Activated CD4-positive, alpha-beta T cell treated with anti-CD3 and anti-CD28 coated beads, Interleukin-2, amount 10 ng/mL, durations not matched to agents 24 days and 14 days (primary cell): ENCODE measurements at regions not wholly inside any gene's neighbourhood (a gene's known extent, or its start where the extent isn't known, plus 50 kb on each side); places are given as distances from the start of the nearest gene placed in this dataset.

ENCODE experiments used
- DNase-seq: peaks from one replicate; pipeline ENCODE4 v3.0.0; 2022
- H3K27ac Mint-ChIP-seq: one replicate; pipeline ENCODE4 v1.8.0; 2022; ENCODE audit warnings: mild to moderate bottlenecking, mixed read lengths
- H3K27me3 Mint-ChIP-seq: one replicate; pipeline ENCODE4 v1.8.0; 2022; ENCODE audit warnings: mixed read lengths
- H3K36me3 Mint-ChIP-seq: one replicate; pipeline ENCODE4 v1.8.0; 2022; ENCODE audit warnings: low read depth, mild to moderate bottlenecking, mixed read lengths
- H3K4me1 Mint-ChIP-seq: one replicate; pipeline ENCODE4 v1.8.0; 2021; ENCODE audit warnings: mixed read lengths
- H3K4me3 Mint-ChIP-seq: one replicate; pipeline ENCODE4 v1.8.0; 2022; ENCODE audit warnings: mild to moderate bottlenecking, moderate library complexity, mixed read lengths
- H3K9me3 Mint-ChIP-seq: one replicate; pipeline ENCODE4 v1.8.0; 2021; ENCODE audit warnings: mixed read lengths
- intact Hi-C: fragments of 100-400 bp; cut with micrococcal nuclease; formaldehyde crosslinking; loops from one replicate; pipeline ENCODE4 v1.15.1; 2023

- H3K27ac Mint-ChIP-seq: no peak overlapping the region
- intact Hi-C loops: no loop called here
- no peaks in the 10 kb centered on the region for H3K27me3 Mint-ChIP-seq
- H3K4me3 Mint-ChIP-seq: no peak overlapping the region
- no peak for DNase-seq
- no peaks in the 10 kb centered on the region for H3K4me1 Mint-ChIP-seq
- no peaks in the 10 kb centered on the region for H3K9me3 Mint-ChIP-seq
- no peaks in the 10 kb centered on the region for H3K36me3 Mint-ChIP-seq
Measured at GRCh38 chr3:139764936-139765335, 87.2 kb upstream of the NMNAT3 start.

DNA sequence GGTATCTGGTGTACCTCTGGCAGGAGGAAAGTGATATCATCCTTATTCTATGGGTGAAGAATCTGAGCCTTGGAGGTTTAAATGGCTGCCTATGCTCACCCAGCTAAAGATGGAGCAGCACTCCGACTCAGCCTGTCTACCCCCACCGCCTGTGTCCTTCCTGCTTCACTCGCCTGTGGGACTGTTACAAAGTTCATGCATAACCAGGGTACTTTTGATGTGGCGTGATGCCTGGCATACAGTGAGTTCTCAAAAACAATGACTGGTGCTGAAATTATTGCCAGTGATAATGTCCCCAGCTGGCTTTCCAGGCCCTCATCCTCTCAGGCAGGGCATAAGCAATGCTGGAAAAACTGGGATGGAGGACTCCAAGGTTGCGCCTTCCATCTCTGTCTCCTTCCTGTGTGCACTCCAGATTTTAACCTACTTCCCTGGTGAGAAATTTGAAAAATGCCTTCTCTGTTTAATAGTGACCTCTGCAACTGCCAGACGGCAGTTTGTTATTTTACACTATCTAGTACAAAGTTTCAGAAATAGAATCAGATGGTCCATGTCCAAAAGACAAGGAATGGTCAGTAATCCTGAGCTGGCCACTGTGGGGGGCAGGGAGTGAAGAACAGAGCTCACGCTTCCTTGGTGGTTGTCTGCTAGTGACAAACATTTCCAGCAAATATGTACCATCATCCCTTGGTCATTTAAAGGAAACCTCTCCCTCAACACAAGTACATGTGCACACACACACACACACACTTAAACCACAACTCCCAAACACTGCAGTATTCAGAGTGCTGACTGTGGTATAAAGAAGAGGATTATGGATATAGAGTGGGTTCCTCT lies 86.5 kb upstream of the NMNAT3 start:
- Mint-ChIP-seq H3K9me3 (no peaks in the 10 kb centered on the region), H3K4me3 (no peak overlapping the region), H3K4me1 (no peaks in the 10 kb centered on the region), H3K27ac (no peak overlapping the region), H3K27me3 (no peaks in the 10 kb centered on the region), H3K36me3 (no peaks in the 10 kb centered on the region)
- intact Hi-C loops: no loop called here
- DNase-seq: no peak

- intact Hi-C loops: no loop called here
- Mint-ChIP-seq H3K9me3 (no peaks in the 10 kb centered on the region), H3K4me3 (no peak overlapping the region), H3K27me3 (no peaks in the 10 kb centered on the region), H3K4me1 (no peaks in the 10 kb centered on the region), H3K27ac (no peak overlapping the region), H3K36me3 (no peaks in the 10 kb centered on the region)
- DNase-seq: no peak
Measured at GRCh38 chr3:139762302-139762701, 84.5 kb upstream of the NMNAT3 start.

GRCh38 chr3:139759470-139759869 lies 81.7 kb upstream of the NMNAT3 start:
- H3K4me3 Mint-ChIP-seq: no peak overlapping the region
- H3K27me3 Mint-ChIP-seq: no peaks in the 10 kb centered on the region
- no peaks in the 10 kb centered on the region for H3K9me3 Mint-ChIP-seq
- intact Hi-C loops: no loop called here
- H3K36me3 Mint-ChIP-seq: no peaks in the 10 kb centered on the region
- no peak overlapping the region for H3K27ac Mint-ChIP-seq
- no peak for DNase-seq
- no peaks in the 10 kb centered on the region for H3K4me1 Mint-ChIP-seq

DNA sequence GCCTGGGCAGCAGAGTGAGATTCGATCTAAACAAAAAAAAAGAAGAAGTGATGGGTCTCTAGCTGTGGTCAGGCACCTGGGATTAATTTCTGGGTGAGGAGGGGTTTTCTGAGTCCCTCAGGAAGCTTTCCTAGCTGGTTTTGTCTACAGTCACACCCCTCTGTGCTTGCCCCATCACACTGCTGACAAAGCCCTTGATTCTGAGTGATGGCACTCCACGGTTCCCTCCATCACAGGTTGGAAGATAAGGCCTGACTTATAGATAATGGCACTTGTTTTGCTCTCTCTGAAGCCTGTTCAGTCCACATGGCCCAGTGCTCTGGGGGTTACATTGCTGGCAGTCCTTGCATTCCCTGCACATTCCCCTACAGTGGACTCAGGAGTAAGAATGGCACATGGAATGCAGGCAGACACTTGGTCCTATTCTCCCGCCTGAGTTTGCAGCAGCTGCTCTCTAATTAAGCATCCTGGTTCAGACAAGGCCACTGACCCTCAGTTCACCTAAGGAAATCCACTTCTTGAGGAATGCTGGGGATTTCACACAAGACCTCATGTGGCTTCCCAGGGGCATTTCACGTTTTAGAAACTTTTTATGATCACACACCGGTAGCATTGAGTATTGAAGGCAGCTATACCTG lies 81.0 kb upstream of the NMNAT3 start:
- Mint-ChIP-seq H3K27me3 (no peaks in the 10 kb centered on the region), H3K9me3 (no peaks in the 10 kb centered on the region), H3K4me1 (no peaks in the 10 kb centered on the region), H3K27ac (no peak overlapping the region), H3K4me3 (no peak overlapping the region), H3K36me3 (no peaks in the 10 kb centered on the region)
- no peak for DNase-seq
- intact Hi-C loops: no loop called here

- no peak overlapping the region for H3K4me3 Mint-ChIP-seq
- no peaks in the 10 kb centered on the region for H3K27me3 Mint-ChIP-seq
- no peak for DNase-seq
- no peaks in the 10 kb centered on the region for H3K4me1 Mint-ChIP-seq
- no peak overlapping the region for H3K27ac Mint-ChIP-seq
- H3K9me3 Mint-ChIP-seq: no peaks in the 10 kb centered on the region
- intact Hi-C loops: no loop called here
- H3K36me3 Mint-ChIP-seq: no peaks in the 10 kb centered on the region
Measured at GRCh38 chr3:139757448-139758030, 79.8 kb upstream of the NMNAT3 start.

GRCh38 chr3:139756529-139757103 lies 78.8 kb upstream of the NMNAT3 start:
- Mint-ChIP-seq H3K27me3 (no peaks in the 10 kb centered on the region), H3K27ac (no peak overlapping the region), H3K4me3 (no peak overlapping the region), H3K36me3 (no peaks in the 10 kb centered on the region), H3K9me3 (no peaks in the 10 kb centered on the region), H3K4me1 (no peaks in the 10 kb centered on the region)
- intact Hi-C loops: no loop called here
- no peak for DNase-seq

DNA sequence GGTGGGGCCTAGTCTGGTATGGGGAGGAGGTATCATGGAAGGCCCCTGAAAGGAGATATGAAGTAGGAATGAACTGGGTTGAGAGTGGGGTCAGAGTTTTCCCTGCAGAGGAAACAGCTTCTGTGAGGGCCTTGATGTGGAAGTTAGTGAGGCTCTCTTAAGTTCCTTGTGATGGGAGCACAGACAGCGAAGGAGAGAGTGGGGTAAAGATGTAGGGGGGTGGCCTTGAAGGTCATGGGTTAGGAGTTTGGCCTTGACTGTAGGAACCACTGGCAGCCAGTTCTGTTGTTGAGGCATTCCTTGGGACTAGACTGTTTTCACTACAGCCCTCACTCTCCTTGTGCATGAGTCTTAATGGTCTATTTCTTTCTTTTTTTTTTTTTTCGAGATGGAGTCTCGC lies 77.8 kb upstream of the NMNAT3 start:
- Mint-ChIP-seq H3K4me1 (no peaks in the 10 kb centered on the region), H3K27me3 (no peaks in the 10 kb centered on the region)

DNA sequence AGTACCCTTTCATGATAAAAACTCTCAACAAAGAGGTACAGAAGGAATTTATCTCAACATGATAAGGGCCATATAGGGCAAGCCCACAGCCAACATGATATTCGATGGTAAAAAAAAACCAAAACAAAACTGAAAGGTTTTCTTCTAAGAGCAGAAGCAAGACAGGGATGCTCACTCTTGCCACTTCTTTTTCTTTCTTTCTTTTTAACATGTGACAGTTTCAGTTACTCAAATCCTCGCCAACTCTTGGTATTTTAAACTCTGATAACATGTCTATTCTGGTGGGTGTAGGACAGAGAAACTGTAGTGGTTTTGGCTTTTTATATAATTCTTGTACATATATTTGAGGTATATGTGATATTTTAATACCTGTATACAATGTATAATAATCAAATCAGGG lies 74.0 kb upstream of the NMNAT3 start:
- Mint-ChIP-seq H3K4me3 (no peak overlapping the region), H3K27ac (no peak overlapping the region), H3K9me3 (no peaks in the 10 kb centered on the region), H3K36me3 (no peaks in the 10 kb centered on the region), H3K4me1 (no peaks in the 10 kb centered on the region), H3K27me3 (no peaks in the 10 kb centered on the region)
- intact Hi-C loops: no loop called here
- DNase-seq: no peak

More for the DNA sequence above, 77.8 kb upstream of the NMNAT3 start:
- no peak overlapping the region for H3K4me3 Mint-ChIP-seq
- DNase-seq: no peak
- no peaks in the 10 kb centered on the region for H3K9me3 Mint-ChIP-seq
- no peak overlapping the region for H3K27ac Mint-ChIP-seq
- intact Hi-C loops: no loop called here
- no peaks in the 10 kb centered on the region for H3K36me3 Mint-ChIP-seq

DNA sequence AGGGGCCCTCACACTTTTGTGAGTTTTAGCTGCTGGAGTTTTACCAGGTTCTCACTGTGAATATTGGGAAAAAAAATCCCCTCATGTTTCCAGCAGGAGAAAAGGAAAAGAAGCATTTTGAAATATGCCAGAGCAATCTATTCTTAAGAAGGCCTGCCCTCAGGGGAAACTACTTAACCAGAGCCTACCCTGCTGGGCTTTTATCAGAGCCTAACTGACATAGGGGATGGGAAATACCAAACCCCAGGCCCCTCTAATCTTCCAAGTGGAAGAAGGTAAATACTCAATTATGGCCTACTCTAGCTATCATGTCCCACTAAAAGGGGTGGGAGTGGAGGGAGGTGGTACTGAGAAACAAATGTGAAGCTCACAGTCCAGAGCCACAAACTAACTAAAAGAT lies 68.7 kb upstream of the NMNAT3 start:
- H3K4me1 Mint-ChIP-seq: no peaks in the 10 kb centered on the region
- H3K27ac Mint-ChIP-seq: no peak overlapping the region
- H3K4me3 Mint-ChIP-seq: no peak overlapping the region
- H3K9me3 Mint-ChIP-seq: no peaks in the 10 kb centered on the region
- no peaks in the 10 kb centered on the region for H3K36me3 Mint-ChIP-seq
- no peaks in the 10 kb centered on the region for H3K27me3 Mint-ChIP-seq
- intact Hi-C loops: no loop called here
- no peak for DNase-seq

DNA sequence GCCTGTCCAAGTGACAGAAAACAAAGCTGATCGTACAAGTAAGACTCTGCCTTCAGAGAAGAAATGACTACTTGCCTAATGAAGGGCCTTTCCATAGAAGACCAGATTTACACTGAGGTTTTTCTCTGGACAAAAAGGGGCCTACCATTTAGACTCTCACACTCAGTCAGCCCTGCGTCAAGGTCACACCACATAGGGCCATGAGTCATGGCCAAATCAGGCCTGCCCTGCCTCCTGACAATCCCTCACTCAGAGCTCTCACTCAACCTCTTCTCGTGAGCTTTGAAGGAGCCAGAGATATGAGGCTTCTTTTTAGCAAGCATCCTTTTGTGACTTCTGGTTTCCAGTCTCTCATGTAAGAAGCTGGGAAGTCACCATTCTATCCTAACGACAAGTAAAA lies 68.1 kb upstream of the NMNAT3 start:
- no peaks in the 10 kb centered on the region for H3K27me3 Mint-ChIP-seq
- intact Hi-C loops: no loop called here
- no peaks in the 10 kb centered on the region for H3K4me1 Mint-ChIP-seq
- H3K36me3 Mint-ChIP-seq: no peaks in the 10 kb centered on the region
- H3K4me3 Mint-ChIP-seq: no peak overlapping the region
- H3K9me3 Mint-ChIP-seq: no peaks in the 10 kb centered on the region
- no peak overlapping the region for H3K27ac Mint-ChIP-seq
- DNase-seq: no peak

DNA sequence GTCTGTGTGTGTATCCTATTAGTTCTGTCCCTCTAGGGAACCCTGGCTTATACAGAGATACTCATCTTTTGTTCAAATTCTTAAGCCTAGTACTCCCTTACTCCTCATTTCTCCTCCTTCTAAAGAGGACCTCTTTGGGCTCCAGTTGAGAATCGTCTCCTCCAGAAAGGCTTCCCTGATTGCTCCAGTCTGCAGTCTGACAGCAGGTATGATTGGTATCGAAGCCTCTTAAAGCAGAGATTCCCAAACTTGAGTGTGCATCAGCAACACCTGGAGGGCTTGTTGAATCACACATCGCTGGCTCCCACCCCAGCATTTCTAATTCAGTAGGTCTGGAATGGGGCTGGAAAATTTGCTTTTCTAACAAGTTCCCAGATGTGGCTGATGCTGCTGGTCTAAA lies 60.9 kb upstream of the NMNAT3 start:
- Mint-ChIP-seq H3K4me1 (no peaks in the 10 kb centered on the region), H3K27me3 (no peaks in the 10 kb centered on the region), H3K9me3 (no peaks in the 10 kb centered on the region), H3K4me3 (no peak overlapping the region), H3K27ac (no peak overlapping the region), H3K36me3 (no peaks in the 10 kb centered on the region)
- DNase-seq: no peak
- intact Hi-C loops: no loop called here

- no peaks in the 10 kb centered on the region for H3K4me1 Mint-ChIP-seq
- intact Hi-C loops: no loop called here
- no peak overlapping the region for H3K27ac Mint-ChIP-seq
- no peak for DNase-seq
- H3K9me3 Mint-ChIP-seq: no peaks in the 10 kb centered on the region
- no peaks in the 10 kb centered on the region for H3K27me3 Mint-ChIP-seq
- no peak overlapping the region for H3K4me3 Mint-ChIP-seq
- no peaks in the 10 kb centered on the region for H3K36me3 Mint-ChIP-seq
Measured at GRCh38 chr3:139737682-139738361, 60.0 kb upstream of the NMNAT3 start.

DNA sequence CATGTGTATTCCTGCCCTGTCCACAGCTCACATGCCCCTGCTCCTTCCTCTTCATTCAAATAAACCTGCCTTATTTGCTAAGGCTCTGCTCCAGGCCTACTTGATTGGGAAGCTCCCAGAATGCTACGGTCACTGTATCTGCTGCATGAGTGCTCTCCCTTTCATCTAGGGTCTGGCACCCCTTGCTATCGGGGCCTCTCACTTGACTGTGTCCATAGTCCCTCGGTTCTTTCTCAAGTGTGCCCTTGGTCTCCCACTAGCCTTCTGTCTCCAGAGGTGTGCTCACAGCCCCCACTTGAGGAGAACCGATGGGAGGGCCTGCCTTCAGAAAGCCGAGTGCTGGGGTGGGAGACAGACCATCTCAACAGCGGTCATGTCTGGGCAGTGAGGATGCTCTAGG lies 57.4 kb upstream of the NMNAT3 start:
- Mint-ChIP-seq H3K27ac (no peak overlapping the region), H3K27me3 (no peaks in the 10 kb centered on the region), H3K4me3 (no peak overlapping the region), H3K9me3 (no peaks in the 10 kb centered on the region), H3K4me1 (no peaks in the 10 kb centered on the region), H3K36me3 (no peaks in the 10 kb centered on the region)
- intact Hi-C loops: no loop called here
- no peak for DNase-seq
